H9 (cell line): ENCODE measurements at regions not wholly inside any gene's neighbourhood (a gene's known extent, or its start where the extent isn't known, plus 50 kb on each side); places are given as distances from the start of the nearest gene placed in this dataset.

Experiments used
- DNase-seq: peaks from one replicate; pipeline ENCODE4 v3.0.0-alpha.2; 2017
- H2AFZ ChIP-seq: one replicate; pipeline ENCODE4 v1.6.1; 2013; ENCODE audit warnings: mild to moderate bottlenecking, low read length, control low read depth, moderate library complexity
- H2AK5ac ChIP-seq: 2 replicates; pipeline ENCODE4 v1.6.1; 2013; ENCODE audit warnings: low read length, control low read depth, mixed read lengths; ENCODE audit not compliant: insufficient read length
- H2BK120ac ChIP-seq: one replicate; pipeline ENCODE4 v1.6.1; 2013; ENCODE audit warnings: low read depth, mild to moderate bottlenecking, low read length, control low read depth, inconsistent platforms; ENCODE audit not compliant: poor library complexity, severe bottlenecking
- H2BK12ac ChIP-seq: 2 replicates; pipeline ENCODE4 v1.6.1; 2013; ENCODE audit warnings: low read length, control low read depth, mixed read lengths, low read depth; ENCODE audit not compliant: insufficient read length
- H2BK15ac ChIP-seq: 2 replicates; pipeline ENCODE4 v1.6.1; 2013; ENCODE audit warnings: low read depth, low read length, control low read depth
- H2BK20ac ChIP-seq: one replicate; pipeline ENCODE4 v1.6.1; 2013; ENCODE audit warnings: low read depth, mild to moderate bottlenecking, low read length, control low read depth, inconsistent platforms; ENCODE audit not compliant: poor library complexity, severe bottlenecking
- H2BK5ac ChIP-seq: 2 replicates; pipeline ENCODE4 v1.6.1; 2013; ENCODE audit warnings: low read length, control low read depth, mixed read lengths; ENCODE audit not compliant: insufficient read length
- H3K14ac ChIP-seq: 2 replicates; pipeline ENCODE4 v1.6.1; 2013; ENCODE audit warnings: low read length, control low read depth; ENCODE audit not compliant: insufficient read depth
- H3K18ac ChIP-seq: 2 replicates; pipeline ENCODE4 v1.6.1; 2013; ENCODE audit warnings: low read depth, mild to moderate bottlenecking, mixed read lengths, low read length, control low read depth; ENCODE audit not compliant: insufficient read length
- H3K23ac ChIP-seq: 2 replicates; pipeline ENCODE4 v1.6.1; 2013; ENCODE audit warnings: low read length, control low read depth, mixed read lengths, low read depth; ENCODE audit not compliant: insufficient read length
- H3K23me2 ChIP-seq: 2 replicates; pipeline ENCODE4 v1.6.1; 2013; ENCODE audit warnings: low read depth, mild to moderate bottlenecking, mixed read lengths, low read length, control low read depth; ENCODE audit not compliant: insufficient read length, poor library complexity, severe bottlenecking
- H3K27ac ChIP-seq: 2 replicates; pipeline ENCODE4 v1.5.1; 2013; ENCODE audit warnings: low read length, control low read depth, mixed read lengths, low read depth; ENCODE audit not compliant: insufficient read length
- H3K27me3 ChIP-seq: 2 replicates; pipeline ENCODE4 v1.6.1; 2013; ENCODE audit warnings: low read length, control low read depth, inconsistent platforms; ENCODE audit not compliant: insufficient read depth
- H3K4ac ChIP-seq: 2 replicates; pipeline ENCODE4 v1.6.1; 2013; ENCODE audit warnings: low read depth, mild to moderate bottlenecking, control low read depth, inconsistent platforms, low read length, moderate library complexity
- H3K4me1 ChIP-seq: 2 replicates; pipeline ENCODE4 v1.6.1; 2013; ENCODE audit warnings: low read length, control low read depth, inconsistent platforms; ENCODE audit not compliant: insufficient read depth
- H3K4me2 ChIP-seq: 2 replicates; pipeline ENCODE4 v1.6.1; 2013; ENCODE audit warnings: low read length, control low read depth, mixed read lengths; ENCODE audit not compliant: insufficient read length, insufficient read depth
- H3K56ac ChIP-seq: 2 replicates; pipeline ENCODE4 v1.6.1; 2013; ENCODE audit warnings: low read depth, mild to moderate bottlenecking, mixed read lengths, low read length, control low read depth; ENCODE audit not compliant: insufficient read length
- H3K79me1 ChIP-seq: 2 replicates; pipeline ENCODE4 v1.6.1; 2013; ENCODE audit warnings: low read depth, mild to moderate bottlenecking, moderate library complexity, low read length, control low read depth, inconsistent platforms; ENCODE audit not compliant: insufficient read depth, poor library complexity, severe bottlenecking
- H3K79me2 ChIP-seq: 2 replicates; pipeline ENCODE4 v1.6.1; 2013; ENCODE audit warnings: low read length, control low read depth, inconsistent platforms; ENCODE audit not compliant: insufficient read depth
- H3K9ac ChIP-seq: 2 replicates; pipeline ENCODE4 v1.6.1; 2013; ENCODE audit warnings: low read length, control low read depth, mixed read lengths; ENCODE audit not compliant: insufficient read length; ENCODE audit errors: extremely low read depth
- H3K9me3 ChIP-seq: one replicate; pipeline ENCODE4 v1.6.1; 2013; ENCODE audit warnings: low read depth, low read length, inconsistent platforms; ENCODE audit not compliant: control insufficient read depth
- H3T11ph ChIP-seq: one replicate; pipeline ENCODE4 v1.6.1; 2013; ENCODE audit warnings: mild to moderate bottlenecking, low read length, control low read depth, inconsistent platforms
- H4K20me1 ChIP-seq: one replicate; pipeline ENCODE4 v1.6.1; 2013; ENCODE audit not compliant: control insufficient read depth, insufficient read length, insufficient read depth
- H4K5ac ChIP-seq: 2 replicates; pipeline ENCODE4 v1.6.1; 2013; ENCODE audit warnings: low read depth, mild to moderate bottlenecking, mixed read lengths, low read length, control low read depth; ENCODE audit not compliant: insufficient read length
- H4K8ac ChIP-seq: replicated peaks from 2 replicates; pipeline ENCODE4 v1.6.1; 2013; ENCODE audit warnings: low read length, control low read depth, mixed read lengths, low read depth; ENCODE audit not compliant: insufficient read length
- H4K91ac ChIP-seq: 2 replicates; pipeline ENCODE4 v1.6.1; 2013; ENCODE audit warnings: low read depth, mild to moderate bottlenecking, moderate library complexity, mixed read lengths, low read length, control low read depth; ENCODE audit not compliant: insufficient read length
- H3K27ac Mint-ChIP-seq, 3 experiments: 2 replicates in 2 of 3; 3 replicates in 1 of 3; pipeline ENCODE4 v1.8.0; 2020 to 2021; ENCODE audit warnings: mixed read lengths in 3 of 3, mild to moderate bottlenecking in 1 of 3, moderate library complexity in 1 of 3
- H3K27me3 Mint-ChIP-seq: 2 replicates; pipeline ENCODE4 v1.8.0; 2021; ENCODE audit warnings: low read depth, mild to moderate bottlenecking, moderate library complexity, mixed read lengths
- H3K36me3 Mint-ChIP-seq, 3 experiments: 2 replicates in 2 of 3; 3 replicates in 1 of 3; pipeline ENCODE4 v1.8.0; 2020 to 2021; ENCODE audit warnings: low read depth in 3 of 3, mixed read lengths in 3 of 3; ENCODE audit not compliant: insufficient read depth in 1 of 3
- H3K4me1 Mint-ChIP-seq, 2 experiments: 2 replicates each; pipeline ENCODE4 v1.8.0; 2020; ENCODE audit warnings: mixed read lengths in 2 of 2
- H3K4me3 Mint-ChIP-seq, 2 experiments: 2 replicates in 1 of 2; 3 replicates in 1 of 2; pipeline ENCODE4 v1.8.0; 2020 to 2021; ENCODE audit warnings: mild to moderate bottlenecking in 2 of 2, mixed read lengths in 2 of 2, moderate library complexity in 1 of 2
- H3K9me3 Mint-ChIP-seq, 2 experiments: 2 replicates in 1 of 2; 3 replicates in 1 of 2; pipeline ENCODE4 v1.8.0; 2020; ENCODE audit warnings: mild to moderate bottlenecking in 2 of 2, mixed read lengths in 2 of 2, moderate library complexity in 1 of 2
- CTCF ChIP-seq: fragments of 200-600 bp; sonication (generic); conservative IDR thresholded peaks from 3 replicates; pipeline ENCODE4 v1.8.0; 2021; ENCODE audit warnings: antibody characterized with exemption, mild to moderate bottlenecking
- WGBS: extraction: QIAGEN DNeasy Blood & Tissue Kit; methylation state at CpG from one replicate; pipeline ENCODE4 v1.1.7; 2013; ENCODE audit warnings: missing lambda C conversion rate, low lambda C conversion rate, mixed read lengths; ENCODE audit not compliant: insufficient read length; ENCODE audit errors: extremely low coverage; 5-methylcytosine and 5-hydroxymethylcytosine counted together

- H3K36me3 Mint-ChIP-seq: peaks cover 3 to 5% (median 3%) of the 10 kb centered on the region in 3 experiments; a peak in 5 of 7 replicates
- Histone ChIP-seq H2BK20ac (no peak overlapping the region), H3K14ac (no peak overlapping the region), H3K9ac (no peak overlapping the region), H3K4me2 (no peak overlapping the region), H2AK5ac (no peak overlapping the region), H4K91ac (no peak overlapping the region), H2AFZ (no peak overlapping the region), H2BK5ac (no peak overlapping the region), H2BK15ac (no peak overlapping the region), H3K23ac (no peak overlapping the region), H3K27me3 (no peaks in the 10 kb centered on the region), H3K56ac (no peak overlapping the region), H3K4me1 (no peaks in the 10 kb centered on the region), H3T11ph (no peak overlapping the region), H4K5ac (no peak overlapping the region), H2BK120ac (no peak overlapping the region), H3K79me1 (no peaks in the 10 kb centered on the region), H4K20me1 (no peaks in the 10 kb centered on the region), H3K23me2 (no peaks in the 10 kb centered on the region), H3K4ac (no peak overlapping the region), H4K8ac (no peak overlapping the region), H3K9me3 (peaks cover under 1% of the 10 kb centered on the region), H3K18ac (no peak overlapping the region), H2BK12ac (no peak overlapping the region), H3K27ac (no peak overlapping the region), H3K79me2 (no peaks in the 10 kb centered on the region)
- no peak overlapping the region for H3K4me3 Mint-ChIP-seq
- no peak for DNase-seq
- WGBS: no CpG with 5 or more reads among the region's 4 CpGs
- H3K27ac Mint-ChIP-seq: no peak overlapping the region
- no peaks in the 10 kb centered on the region for H3K27me3 Mint-ChIP-seq
- TF ChIP-seq CTCF: no peak
- H3K4me1 Mint-ChIP-seq: 0 out of 4 replicates have a peak, but pooled peaks cover 0 to 3% of the 10 kb centered on the region in 2 experiments
- H3K9me3 Mint-ChIP-seq: peaks cover 5 to 6% of the 10 kb centered on the region in 2 experiments
Measured at GRCh38 chr2:37476411-37476810, 132.0 kb downstream of the QPCT start.
